Activated CD4-positive, CD25-positive, alpha-beta regulatory T cell treated with anti-CD3 and anti-CD28 coated beads, Interleukin-2, amount 50 U/mL, for 72 hours (primary cell): ENCODE measurements at regions not wholly inside any gene's neighbourhood (a gene's known extent, or its start where the extent isn't known, plus 50 kb on each side); places are given as distances from the start of the nearest gene placed in this dataset.
"Not testable (repeated sequence)": the region's sequence is repeated elsewhere in the genome, so short reads cannot be mapped to it uniquely, and the experiment has no call there.

ENCODE experiments used
- DNase-seq: peaks from one replicate; pipeline ENCODE4 v3.0.0; 2021

DNA sequence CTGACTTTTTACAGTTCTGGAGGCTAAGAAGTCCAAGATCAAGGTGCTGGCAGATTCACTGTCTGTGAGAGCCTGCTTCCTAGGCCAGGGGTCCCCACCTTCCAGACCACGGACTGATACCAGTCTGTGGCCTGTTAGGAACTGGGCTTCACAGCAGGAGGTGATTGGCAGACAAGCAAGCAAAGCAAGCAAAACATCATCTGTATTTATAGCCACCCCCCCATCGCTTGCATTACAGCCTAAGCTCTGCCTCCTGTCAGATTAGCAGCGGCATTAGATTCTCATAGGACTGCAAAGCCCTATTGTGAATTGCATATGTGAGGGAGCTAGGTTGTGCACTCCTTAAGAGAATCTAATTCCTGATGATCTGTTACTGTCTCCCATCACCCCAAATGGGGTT is 194.7 kb upstream of the THRB start:
- DNase-seq, result no peak

DNA sequence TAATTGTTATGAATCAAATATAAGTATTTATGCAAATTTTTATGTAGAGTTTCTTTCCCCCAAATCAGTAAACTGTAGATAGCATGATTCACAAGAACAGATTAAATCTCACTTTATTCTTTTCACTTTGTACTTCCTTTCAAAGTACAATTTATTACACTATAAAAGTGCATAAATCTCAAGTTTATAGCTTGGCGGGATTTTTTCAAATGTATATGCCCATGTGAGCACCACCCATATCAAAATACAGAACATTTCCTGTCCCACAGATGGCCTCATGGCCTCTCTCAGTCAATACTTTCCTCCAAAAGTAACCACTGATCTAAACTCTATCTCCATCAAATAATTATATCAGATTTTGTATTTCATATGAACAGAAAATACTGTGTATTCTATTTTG is 196.1 kb upstream of the THRB start:
- DNase-seq, result no peak

DNA sequence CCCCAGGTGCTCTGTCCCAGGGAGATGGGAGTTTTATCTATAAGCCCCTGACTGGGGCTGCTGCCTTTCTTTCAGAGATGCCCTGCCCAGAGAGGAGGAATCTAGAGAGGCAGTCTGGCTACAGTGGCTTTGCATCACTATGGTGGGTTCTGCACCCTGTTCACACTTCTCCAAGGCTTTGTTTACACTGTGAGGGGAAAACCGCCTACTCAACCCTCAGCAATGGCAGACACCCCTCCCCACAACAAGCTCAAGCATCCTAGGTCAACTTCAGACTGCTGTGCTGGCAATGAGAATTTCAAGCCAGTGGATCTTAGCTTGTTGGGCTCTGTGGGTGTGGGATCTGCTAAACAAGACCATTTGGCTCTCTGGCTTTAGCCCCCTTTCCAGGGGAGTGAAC is 204.4 kb upstream of the THRB start:
- DNase-seq, result not testable (repeated sequence)

DNA sequence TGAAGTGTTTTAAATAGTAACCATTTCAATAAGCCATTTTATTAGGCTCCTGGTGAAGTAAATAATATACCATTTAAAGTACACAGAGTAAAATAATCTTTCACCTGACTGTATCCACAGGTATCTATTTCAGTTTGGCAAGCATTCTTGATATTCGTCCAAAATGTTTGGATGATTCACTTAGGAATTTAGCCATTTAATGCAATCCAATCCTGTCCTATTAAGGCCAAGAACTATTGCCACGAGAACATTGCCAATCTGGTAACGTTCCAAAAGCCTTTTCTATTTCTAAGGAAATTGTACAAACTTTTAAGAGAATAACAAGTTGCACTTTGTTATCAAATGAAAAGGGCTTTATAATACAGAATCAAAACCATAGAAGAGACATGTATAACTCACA is 209.8 kb upstream of the THRB start:
- DNase-seq, result no peak

DNA sequence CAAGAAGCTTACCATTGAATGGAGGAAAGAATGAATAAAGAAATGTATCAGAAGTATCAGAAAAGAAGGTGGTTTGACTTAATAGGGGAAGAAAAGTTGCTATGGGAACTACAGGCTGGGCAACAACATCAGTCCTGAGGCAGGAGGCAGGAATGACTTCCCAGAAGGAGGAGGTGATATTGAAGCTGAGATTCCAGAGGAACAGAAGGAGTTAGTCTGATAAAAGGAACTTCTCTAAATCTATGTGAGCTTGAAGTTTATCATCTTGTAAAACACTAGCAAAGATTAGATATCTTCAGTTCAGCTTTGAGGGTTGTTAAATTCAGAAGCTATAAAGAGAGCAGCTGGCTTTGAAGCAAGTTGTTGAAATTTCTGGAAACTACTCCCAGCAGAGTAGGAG is 213.3 kb upstream of the THRB start:
- no peak for DNase-seq

DNA sequence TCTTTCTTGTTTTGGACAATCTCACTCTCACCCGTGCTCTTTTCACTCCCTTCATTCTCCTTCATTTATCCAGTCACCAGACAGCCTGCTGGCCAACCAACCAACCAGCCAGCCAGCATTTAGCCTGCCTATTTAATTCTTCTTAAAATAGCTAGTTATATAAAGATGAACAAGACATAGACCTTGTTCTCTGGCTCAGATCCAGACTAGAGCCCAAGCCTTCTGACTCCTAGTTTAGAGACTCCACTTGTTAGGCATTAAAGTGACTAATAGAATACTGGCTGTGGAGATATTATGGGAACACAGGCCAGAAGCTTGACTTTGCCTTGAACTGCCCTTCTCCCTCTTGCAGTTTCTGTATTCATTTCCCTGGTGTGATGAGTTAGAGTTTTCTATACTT is 215.3 kb upstream of the THRB start:
- no peak for DNase-seq

DNA sequence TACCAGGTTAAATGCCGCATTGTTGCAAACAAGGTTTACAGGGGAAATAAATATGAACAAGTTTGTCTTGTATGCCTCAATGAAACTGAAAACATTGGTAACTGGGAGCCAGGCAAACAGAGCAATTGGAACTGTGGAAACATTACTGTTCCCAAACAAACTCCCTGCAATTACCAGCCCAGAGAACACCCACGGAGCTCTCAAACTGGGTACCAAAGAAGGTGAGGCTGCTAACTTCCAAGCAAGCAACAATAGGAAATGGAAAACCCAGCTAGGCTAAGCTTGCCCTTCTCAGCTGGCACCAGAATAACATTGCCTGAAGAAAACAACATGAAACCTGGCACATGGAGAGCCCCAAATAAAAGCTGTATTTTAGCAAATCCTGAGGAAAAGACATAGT is 218.9 kb upstream of the THRB start:
- DNase-seq, result no peak

DNA sequence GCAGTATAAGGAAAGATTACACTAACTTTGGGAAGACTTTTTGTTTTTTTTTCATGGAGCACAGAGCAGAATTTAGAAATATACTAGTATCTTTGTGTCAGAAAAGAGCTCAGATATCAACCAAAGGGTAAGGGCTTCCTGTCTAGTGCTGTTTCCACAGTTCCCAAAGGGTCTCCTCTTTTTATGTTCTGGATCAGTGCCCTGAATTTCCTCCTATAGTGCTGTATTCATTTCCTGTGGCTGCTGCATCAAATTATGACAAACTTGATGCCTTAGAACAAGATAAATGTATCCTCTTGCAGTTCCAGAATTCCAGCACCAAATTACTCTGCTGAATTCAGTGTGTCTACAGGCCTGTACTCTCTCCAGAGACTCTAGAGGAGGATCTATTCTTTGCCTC is 219.8 kb upstream of the THRB start:
- DNase-seq, result no peak

DNA sequence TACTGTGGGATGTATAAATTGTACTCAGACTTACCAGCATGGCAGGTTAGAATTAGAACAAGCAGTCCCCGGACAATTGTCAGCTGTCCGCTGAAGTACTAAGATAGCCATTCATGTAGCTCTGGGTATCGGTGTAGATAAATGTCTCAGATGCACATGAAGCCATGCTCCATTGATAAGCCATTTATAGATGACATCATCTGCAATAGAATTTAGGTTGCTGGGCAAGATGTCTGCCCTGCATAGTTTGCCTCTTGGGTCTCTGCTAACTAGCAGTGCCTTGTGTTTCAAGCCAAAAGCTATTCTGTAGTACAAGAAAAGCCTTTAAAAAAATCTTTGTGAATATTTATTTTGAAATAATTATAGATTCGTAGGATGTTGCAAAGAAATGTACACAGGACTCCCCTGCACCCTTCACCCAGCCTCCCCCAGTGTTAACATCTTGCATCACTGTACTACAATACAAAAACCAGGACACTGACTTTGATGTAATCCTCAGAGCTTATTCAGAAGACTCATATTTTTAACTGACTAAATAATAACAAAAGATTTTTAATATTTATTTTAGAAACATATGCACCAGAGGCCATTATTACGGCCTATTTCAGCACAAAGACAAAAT is 220.6 kb upstream of the THRB start:
- DNase-seq, result no peak

DNA sequence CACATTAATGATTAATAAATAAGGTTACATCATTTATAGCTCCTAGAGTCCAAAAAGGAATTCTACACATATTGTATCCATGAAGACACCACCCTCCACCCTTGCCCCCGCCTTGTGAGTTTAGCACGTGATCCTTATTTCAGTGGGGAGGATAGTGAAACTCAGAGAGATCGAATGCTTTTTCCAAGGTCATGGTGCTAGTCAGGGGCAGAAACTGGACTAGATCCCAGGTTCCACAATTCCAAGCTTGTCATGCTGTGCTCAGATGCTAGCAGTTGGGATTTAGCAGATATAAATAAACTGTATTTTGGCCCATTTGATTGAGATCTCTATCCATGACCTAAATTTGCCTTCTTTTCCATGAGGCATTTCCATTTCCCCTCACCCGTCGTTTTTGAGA is 227.4 kb upstream of the THRB start:
- no peak for DNase-seq

DNA sequence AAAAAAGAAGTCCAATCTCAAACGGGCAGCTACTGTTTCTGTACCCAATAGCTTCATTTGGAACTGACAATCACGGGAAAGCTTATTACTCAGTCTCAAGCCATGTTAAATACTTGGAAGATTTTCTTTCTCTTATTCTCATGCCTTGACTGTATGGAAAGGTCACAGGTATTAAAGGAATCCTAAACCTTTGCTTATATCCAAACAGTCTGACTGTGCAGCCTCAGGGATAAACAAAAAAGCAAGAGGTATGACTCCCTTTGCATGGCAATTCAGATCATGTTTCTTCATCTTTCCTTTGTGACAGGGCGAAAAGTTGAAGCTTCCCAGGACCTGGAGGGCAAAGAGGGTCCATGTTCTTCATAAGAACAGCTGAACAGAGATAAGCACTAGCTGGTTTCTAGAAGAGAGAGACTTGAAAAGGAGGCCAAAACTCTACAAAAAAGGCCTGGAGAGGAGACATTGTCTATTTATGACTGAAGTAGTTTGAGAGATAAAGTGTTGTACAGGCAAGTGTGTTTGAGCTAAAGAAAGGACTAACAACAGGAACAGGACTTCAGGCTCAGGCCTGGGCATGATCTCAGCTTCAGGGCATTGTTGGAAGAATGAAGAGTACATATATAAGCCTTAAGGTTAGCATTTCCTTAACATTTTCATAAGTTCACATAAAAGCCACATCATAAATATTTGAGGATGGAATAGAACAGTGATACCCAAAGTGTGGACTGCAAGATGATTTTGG is 231.0 kb upstream of the THRB start:
- DNase-seq, result no peak

DNA sequence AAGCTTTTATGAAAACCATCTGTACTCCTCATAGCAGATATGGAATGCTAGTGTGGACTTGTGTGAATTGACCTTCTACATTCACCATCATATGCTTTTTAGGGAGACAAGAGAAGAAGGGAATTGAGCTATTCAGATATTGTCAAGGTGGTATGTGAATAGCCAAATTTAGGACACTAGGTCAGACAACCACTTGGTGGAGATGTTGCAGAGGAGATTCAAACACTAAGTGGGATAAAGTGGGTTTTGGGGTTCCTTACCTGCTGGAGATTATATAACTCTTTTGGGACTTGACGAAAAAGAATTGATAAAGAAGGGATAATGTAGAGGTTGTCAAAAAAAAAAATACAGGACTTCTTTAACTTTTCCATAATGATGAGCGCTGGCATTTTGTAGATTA is 231.8 kb upstream of the THRB start:
- DNase-seq, result no peak

DNA sequence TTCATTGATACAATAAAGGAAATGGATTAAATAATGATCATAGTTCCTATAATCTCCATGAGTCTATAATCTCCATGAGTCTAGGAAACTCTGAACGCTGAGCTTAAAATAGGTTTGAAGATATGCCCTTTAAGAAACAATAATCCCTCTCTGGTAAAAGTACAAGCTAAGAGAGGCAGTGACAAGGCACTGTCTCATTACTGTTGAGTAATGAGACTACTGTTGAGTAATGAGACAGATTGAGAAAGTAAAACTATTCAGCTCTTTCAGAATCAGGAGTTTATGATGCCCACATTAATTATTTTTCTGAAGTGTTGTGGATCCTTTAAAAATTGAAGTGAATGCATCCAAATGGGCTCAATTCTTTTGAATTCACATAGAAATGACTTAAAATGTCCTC is 235.5 kb upstream of the THRB start:
- no peak for DNase-seq

DNA sequence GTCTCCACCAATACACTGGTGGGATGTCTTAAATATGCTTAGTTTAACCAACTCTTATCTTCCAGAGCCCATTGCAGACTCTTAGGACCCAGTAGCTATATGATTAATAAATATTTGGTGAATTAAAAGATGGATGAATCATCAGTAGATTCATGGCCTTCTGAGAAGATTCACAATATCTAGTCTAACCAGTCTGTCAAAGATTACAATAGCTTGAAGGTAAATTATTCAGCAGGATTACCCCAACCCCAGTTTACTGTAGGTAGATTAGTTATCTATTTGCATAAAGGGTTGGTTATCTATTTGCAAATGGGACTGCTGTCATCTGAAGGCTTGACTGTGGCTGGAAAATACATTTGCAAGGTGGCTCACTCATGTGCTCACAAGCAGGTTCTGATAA is 239.4 kb upstream of the THRB start:
- no peak for DNase-seq

DNA sequence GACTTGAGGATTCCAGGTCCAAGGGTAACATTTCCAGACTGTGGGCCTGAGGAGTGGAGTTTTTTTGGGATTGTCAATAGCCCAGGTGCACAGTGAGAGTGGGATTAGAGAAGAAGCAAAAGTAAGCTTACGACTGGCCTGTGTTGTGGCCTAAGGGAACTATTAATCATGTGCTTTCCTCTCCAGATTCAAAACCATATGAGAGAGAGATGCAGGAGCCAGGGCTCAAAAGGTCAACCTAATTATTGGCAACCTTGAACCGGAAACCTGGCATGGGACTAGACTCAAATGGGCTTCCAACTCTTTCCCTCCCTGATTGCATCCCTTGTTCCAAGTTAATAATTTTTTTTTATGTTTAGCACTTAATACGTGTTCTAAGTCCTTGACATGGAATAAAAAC is 242.1 kb upstream of the THRB start:
- DNase-seq, result no peak

DNA sequence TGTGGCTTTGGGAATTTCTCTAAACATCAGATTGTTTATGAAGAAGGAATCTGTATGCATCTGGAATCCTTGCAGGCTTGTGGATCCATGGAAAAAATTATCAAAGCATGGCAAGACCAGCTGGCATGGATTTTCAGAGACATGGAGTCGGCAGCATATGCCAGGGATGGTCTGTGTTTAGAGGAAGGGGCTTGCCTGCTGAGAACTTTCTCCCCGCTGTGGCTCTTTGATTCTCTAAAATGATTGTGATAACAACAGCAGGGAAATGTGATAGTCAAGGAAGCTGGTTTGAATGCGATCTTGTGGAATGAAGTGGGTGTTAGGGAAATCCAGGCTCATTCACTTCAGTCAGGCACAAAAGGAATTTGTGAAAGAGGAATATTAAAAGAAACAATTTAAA is 245.7 kb upstream of the THRB start:
- DNase-seq, result no peak

DNA sequence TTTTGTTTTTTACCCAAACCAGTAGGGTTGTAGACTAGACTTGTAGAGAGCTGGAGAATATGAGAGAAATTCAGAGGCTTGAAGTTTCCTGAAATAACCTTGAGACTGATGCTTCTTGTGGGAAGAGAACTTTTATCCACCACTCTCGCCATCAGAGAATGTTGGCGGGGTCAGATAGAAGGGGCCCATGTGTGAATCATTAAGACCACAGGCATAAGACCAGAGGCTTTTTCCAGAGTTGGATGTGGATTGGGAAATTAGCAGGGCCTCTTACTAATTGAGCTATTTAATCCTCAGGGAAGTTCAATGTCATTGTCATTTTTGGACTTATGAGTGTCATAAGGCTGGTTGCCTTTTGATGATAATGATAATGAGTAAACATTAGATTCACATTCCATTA is 246.9 kb upstream of the THRB start:
- no peak for DNase-seq

DNA sequence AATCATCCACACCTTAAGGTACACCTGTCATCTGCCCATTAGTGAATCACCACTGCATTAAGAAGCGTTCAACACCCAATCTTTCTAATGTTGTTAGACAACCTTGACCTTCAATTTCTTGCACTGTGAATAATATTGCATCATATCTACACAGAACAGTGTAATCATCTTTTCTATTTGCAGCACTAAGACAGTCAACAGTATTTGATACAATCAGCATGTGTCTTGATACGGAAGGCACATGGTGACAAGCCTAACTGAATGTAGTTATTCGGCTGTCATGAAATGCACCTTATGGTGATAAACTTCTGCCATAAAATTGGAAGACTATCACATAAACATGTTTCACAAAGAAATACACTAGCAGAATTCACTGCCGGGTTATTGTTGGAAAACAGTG is 253.9 kb upstream of the THRB start:
- DNase-seq, result no peak

DNA sequence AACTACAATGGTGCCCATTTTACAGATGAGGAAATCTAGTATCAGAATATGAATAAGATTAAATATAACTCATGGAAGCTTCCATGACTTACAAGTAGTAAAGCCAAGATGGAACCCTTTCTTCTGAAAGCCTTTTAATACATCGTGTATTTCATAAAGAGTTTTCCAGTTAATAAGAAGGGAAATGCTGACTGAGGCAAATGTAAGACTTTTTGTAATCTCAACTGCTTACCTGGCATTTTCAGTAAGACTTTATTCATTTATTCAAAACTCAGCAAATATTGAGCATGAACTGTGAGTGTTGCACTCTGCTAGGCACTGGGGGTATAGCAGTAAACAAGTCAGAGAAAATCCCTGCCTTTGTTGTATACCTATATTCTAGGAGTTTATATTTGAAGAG is 256.4 kb upstream of the THRB start:
- DNase-seq, result no peak

DNA sequence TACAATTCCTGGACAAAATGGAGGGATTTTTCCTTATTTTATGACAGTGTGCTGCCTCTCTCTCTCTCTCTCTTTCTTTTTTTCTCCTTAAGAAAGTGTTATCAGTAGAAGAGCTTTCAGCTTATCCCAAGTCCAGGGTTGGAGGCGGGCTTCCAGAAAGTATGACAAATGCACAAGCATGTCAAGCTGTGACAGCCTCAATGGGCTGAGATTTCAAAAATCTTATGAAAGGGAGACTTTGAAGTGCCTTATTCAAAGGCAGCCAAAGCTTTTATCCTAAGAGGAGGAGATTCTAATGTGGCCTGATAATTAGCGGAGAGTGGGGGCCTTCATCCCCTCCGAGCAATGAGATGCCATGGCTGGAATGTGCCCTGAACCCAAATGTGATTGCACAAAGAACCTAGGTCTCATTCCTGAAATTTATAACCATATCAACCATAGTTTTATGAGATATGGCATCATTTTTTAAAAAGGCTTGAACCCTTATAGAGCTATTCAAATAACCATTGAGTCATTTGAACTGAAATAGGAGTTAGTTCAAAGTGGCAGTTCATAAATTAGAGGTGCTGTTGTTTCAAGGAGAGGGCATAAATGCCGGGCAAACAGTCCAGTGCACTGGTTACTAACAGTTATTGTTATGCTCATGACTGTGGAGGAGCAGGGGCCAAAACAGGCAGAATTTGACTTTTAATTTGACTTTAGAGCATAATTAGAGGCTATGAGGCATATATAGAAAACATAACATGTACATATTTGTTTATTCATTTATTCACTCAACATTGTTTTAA is 261.6 kb upstream of the THRB start:
- no peak for DNase-seq

DNA sequence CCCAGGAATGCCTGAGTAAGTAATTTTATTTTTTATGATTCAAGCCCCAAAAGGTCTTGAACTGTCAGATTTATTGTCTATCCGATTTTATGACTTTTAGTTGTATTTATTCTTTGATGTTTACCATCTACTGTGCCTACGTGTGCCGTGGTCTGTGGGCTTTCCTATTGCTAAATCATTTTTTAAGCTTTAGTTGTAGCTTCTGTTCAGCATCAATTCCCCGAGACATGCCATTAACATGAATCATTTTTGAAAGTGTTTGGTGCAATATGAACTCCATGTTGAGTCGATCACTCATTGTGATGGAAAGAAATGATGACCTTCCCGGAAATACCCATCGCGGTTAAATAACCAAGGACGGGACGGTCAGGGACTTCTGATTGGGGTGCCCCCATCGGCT is 268.7 kb upstream of the THRB start:
- no peak for DNase-seq

DNA sequence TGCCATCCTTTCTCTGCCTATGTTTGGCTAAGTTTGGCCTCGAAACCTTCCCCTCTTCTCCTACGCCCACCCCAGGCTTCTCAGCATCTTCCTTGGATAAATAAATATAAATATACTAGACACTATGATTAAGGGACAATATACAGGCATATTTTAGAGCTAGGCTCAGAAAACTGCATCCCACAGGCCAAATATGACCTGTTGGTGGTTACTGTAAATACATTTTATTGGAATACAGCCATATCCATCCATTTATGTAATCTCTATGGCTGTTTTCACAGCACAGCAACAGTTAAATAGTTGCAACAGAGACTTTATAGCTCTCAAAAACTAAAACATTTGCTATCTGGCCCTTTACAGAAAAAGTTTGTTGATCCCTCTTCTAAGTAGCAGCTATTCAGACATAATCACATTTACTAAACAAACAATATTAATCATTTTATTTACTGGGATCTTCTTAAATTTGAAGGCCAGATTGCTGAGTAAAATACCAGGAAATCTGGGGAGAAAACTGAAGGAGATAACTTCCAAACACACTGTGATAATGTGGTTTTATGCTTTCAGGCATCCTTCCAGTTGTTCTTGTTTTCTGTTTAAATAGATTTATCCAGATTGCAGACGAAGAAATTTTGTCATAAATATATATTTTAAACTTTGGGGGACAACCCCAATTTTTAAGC is 269.7 kb upstream of the THRB start:
- DNase-seq, result no peak

DNA sequence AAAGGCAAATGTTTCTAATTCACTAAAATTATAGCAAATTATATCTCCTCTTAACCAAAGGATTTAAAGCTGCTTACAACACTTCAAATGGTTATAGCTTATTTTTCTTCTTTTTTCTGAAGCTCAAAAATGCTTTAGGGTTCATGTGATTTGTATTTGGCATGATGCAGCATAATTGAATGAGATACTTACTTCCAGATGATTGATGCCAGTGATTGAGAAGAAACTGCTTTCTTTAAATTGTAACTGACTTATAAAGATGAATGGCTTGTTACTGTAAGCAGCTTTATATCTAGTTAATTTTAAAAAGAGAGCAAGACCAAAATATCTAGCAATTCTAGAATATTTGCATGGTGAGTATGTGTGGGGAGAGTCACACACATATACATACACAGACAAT is 270.7 kb upstream of the THRB start:
- no peak for DNase-seq

DNA sequence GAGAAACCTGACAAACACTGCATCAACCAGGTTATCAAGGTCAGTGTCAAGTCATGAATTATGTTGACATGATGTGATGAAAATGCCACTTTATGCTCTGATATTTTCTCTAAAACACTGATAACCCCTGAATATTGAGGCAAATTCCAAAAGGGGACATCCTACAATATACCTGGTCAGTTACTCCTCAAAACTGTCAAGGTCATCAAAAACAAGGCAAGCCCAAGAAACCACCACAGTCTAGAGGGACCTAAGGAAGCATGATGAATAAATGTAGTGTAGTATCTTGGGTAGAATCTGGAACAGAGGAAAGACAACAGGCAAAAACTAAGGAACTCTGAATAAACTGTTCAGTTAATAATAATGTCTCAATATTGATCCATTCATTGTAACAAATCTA is 275.3 kb upstream of the THRB start:
- DNase-seq, result no peak
